CD14-positive monocyte (primary cell): ENCODE measurements at regions not wholly inside any gene's neighbourhood (a gene's known extent, or its start where the extent isn't known, plus 50 kb on each side); places are given as distances from the start of the nearest gene placed in this dataset.

Source experiments
- DNase-seq, 3 donors: peaks; one replicate each; pipeline ENCODE4 v3.0.0-alpha.2; 2011 to 2022
- H2AFZ ChIP-seq: 2 replicates; pipeline ENCODE4 v1.6.0; 2012; ENCODE audit warnings: mild to moderate bottlenecking, low read depth, low read length, inconsistent platforms; ENCODE audit not compliant: insufficient read depth, poor library complexity, severe bottlenecking
- H3K27ac ChIP-seq, 2 donors: 1 replicate in 1 of 2; 2 replicates in 1 of 2; pipeline ENCODE4 v1.5.1; 2012 to 2013; ENCODE audit warnings: low read length in 2 of 2, control low read depth in 1 of 2, inconsistent platforms in 1 of 2, low read depth in 1 of 2, mild to moderate bottlenecking in 1 of 2
- H3K27me3 ChIP-seq, 2 donors: one replicate each; pipeline versions ENCODE4 v1.6.0 to v1.6.1; 2011 to 2013; ENCODE audit warnings: low read length in 2 of 2; ENCODE audit not compliant: control insufficient read depth in 2 of 2, insufficient read depth in 2 of 2
- H3K36me3 ChIP-seq, 2 donors: replicated peaks in 1 of 2; 1 replicate in 1 of 2; 2 replicates in 1 of 2; pipeline versions ENCODE4 v1.5.1 to v1.6.1; 2012 to 2013; ENCODE audit warnings: low read length in 2 of 2, control low read depth in 1 of 2, inconsistent platforms in 1 of 2, mild to moderate bottlenecking in 1 of 2; ENCODE audit not compliant: insufficient read depth in 2 of 2, control insufficient read depth in 1 of 2
- H3K4me1 ChIP-seq, 2 donors: 1 replicate in 1 of 2; 2 replicates in 1 of 2; pipeline versions ENCODE4 v1.5.1 to v1.6.1; 2012 to 2013; ENCODE audit warnings: low read length in 2 of 2, control low read depth in 1 of 2, inconsistent platforms in 1 of 2, mild to moderate bottlenecking in 1 of 2, moderate library complexity in 1 of 2; ENCODE audit not compliant: insufficient read depth in 2 of 2, control insufficient read depth in 1 of 2
- H3K4me2 ChIP-seq: replicated peaks from 2 replicates; pipeline ENCODE3; 2012; ENCODE audit warnings: low read length, moderate library complexity, mild to moderate bottlenecking; ENCODE audit not compliant: poor library complexity, severe bottlenecking; ENCODE audit errors: extremely low read depth
- H3K4me3 ChIP-seq, 3 experiments: fragments of 200-600 bp in 1 of 3; sonication (generic) in 1 of 3; replicated peaks in 1 of 3; 1 replicate in 2 of 3; 2 replicates in 1 of 3; pipeline ENCODE4 v1.5.1; 2011 to 2013; ENCODE audit warnings: low read length in 3 of 3, mild to moderate bottlenecking in 3 of 3, control low read depth in 2 of 3, low read depth in 2 of 3, inconsistent platforms in 1 of 3, moderate library complexity in 1 of 3
- H3K79me2 ChIP-seq: 2 replicates; pipeline ENCODE4 v1.6.0; 2012; ENCODE audit warnings: mild to moderate bottlenecking, control low read depth, inconsistent platforms, low read length, moderate library complexity; ENCODE audit not compliant: insufficient read depth
- H3K9ac ChIP-seq: 2 replicates; pipeline ENCODE4 v1.6.0; 2017; ENCODE audit warnings: low read length, mild to moderate bottlenecking; ENCODE audit not compliant: insufficient read depth, poor library complexity, severe bottlenecking
- H3K9me3 ChIP-seq, 2 donors: replicated peaks in 1 of 2; 1 replicate in 1 of 2; 2 replicates in 1 of 2; pipeline versions ENCODE4 v1.5.1 to v1.6.1; 2012 to 2013; ENCODE audit warnings: low read length in 2 of 2, control low read depth in 1 of 2; ENCODE audit not compliant: control insufficient read depth in 1 of 2, insufficient read depth in 1 of 2
- H4K20me1 ChIP-seq: 2 replicates; pipeline ENCODE4 v1.6.0; 2012; ENCODE audit warnings: mild to moderate bottlenecking, low read length, control low read depth, moderate library complexity; ENCODE audit not compliant: insufficient read depth
- H3K27ac Mint-ChIP-seq, 7 donors: one replicate each; pipeline ENCODE4 v1.8.0; 2020; ENCODE audit warnings: mild to moderate bottlenecking in 7 of 7, mixed read lengths in 7 of 7, moderate library complexity in 6 of 7, inconsistent platforms in 2 of 7
- H3K27me3 Mint-ChIP-seq, 3 donors: one replicate each; pipeline ENCODE4 v1.8.0; 2021 to 2022; ENCODE audit warnings: low read depth in 3 of 3, mild to moderate bottlenecking in 3 of 3, mixed read lengths in 3 of 3, moderate library complexity in 3 of 3, inconsistent platforms in 1 of 3
- H3K36me3 Mint-ChIP-seq, 2 donors: one replicate each; pipeline ENCODE4 v1.8.0; 2020; ENCODE audit warnings: mixed read lengths in 2 of 2, inconsistent platforms in 1 of 2, mild to moderate bottlenecking in 1 of 2
- H3K4me1 Mint-ChIP-seq: one replicate; pipeline ENCODE4 v1.8.0; 2020; ENCODE audit warnings: mild to moderate bottlenecking, mixed read lengths
- H3K4me3 Mint-ChIP-seq, 2 donors: one replicate each; pipeline ENCODE4 v1.8.0; 2020; ENCODE audit warnings: mild to moderate bottlenecking in 2 of 2, mixed read lengths in 2 of 2, moderate library complexity in 1 of 2
- H3K9me3 Mint-ChIP-seq, 7 donors: one replicate each; pipeline ENCODE4 v1.8.0; 2020 to 2022; ENCODE audit warnings: mixed read lengths in 7 of 7, mild to moderate bottlenecking in 6 of 7, moderate library complexity in 6 of 7, inconsistent platforms in 2 of 7
- WGBS: methylation state at CpG from one replicate; pipeline ENCODE4 v1.1.5; 2013; ENCODE audit warnings: missing lambda C conversion rate; ENCODE audit not compliant: insufficient coverage; 5-methylcytosine and 5-hydroxymethylcytosine counted together
- intact Hi-C, 2 donors: fragments of 100-400 bp; cut with micrococcal nuclease; formaldehyde crosslinking; loops; one replicate each; pipeline versions ENCODE4 v1.15.0 to v1.15.1; 2023
- TF ChIP-seq, protein P1 (sequence below): fragments of 200-600 bp; IDR thresholded peaks from one replicate; pipeline ENCODE4 v1.8.0; 2022; ENCODE audit warnings: antibody characterized with exemption, mild to moderate bottlenecking

GRCh38 chr13:103531278-103531677 lies 465.1 kb upstream of the SLC10A2 start:
- Histone ChIP-seq H3K4me3 (no peak overlapping the region), H3K9ac (no peak overlapping the region), H3K4me1 (no peaks in the 10 kb centered on the region), H2AFZ (no peak overlapping the region), H3K27ac (no peak overlapping the region), H3K4me2 (no peak overlapping the region), H3K27me3 (no peaks in the 10 kb centered on the region), H3K79me2 (no peaks in the 10 kb centered on the region), H4K20me1 (no peaks in the 10 kb centered on the region), H3K36me3 (no peaks in the 10 kb centered on the region), H3K9me3 (no peaks in the 10 kb centered on the region)
- DNase-seq = no peak
- peaks cover 0 to 7% (median 0%) of the 10 kb centered on the region in 7 donors for H3K9me3 Mint-ChIP-seq
- peaks cover 0 to 2% (median 2%) of the 10 kb centered on the region in 3 donors for H3K27me3 Mint-ChIP-seq
- TF ChIP-seq, protein P1, sequence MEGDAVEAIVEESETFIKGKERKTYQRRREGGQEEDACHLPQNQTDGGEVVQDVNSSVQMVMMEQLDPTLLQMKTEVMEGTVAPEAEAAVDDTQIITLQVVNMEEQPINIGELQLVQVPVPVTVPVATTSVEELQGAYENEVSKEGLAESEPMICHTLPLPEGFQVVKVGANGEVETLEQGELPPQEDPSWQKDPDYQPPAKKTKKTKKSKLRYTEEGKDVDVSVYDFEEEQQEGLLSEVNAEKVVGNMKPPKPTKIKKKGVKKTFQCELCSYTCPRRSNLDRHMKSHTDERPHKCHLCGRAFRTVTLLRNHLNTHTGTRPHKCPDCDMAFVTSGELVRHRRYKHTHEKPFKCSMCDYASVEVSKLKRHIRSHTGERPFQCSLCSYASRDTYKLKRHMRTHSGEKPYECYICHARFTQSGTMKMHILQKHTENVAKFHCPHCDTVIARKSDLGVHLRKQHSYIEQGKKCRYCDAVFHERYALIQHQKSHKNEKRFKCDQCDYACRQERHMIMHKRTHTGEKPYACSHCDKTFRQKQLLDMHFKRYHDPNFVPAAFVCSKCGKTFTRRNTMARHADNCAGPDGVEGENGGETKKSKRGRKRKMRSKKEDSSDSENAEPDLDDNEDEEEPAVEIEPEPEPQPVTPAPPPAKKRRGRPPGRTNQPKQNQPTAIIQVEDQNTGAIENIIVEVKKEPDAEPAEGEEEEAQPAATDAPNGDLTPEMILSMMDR = no peak
- no peak overlapping the region for H3K4me3 Mint-ChIP-seq
- no peak overlapping the region for H3K27ac Mint-ChIP-seq
- intact Hi-C loops = no loop called here
- H3K36me3 Mint-ChIP-seq = no peaks in the 10 kb centered on the region
- H3K4me1 Mint-ChIP-seq = no peaks in the 10 kb centered on the region
- 0% methylated on average over 1 of the region's 1 CpG for WGBS

GRCh38 chr13:103528437-103528836 lies 462.2 kb upstream of the SLC10A2 start:
- intact Hi-C loops = no loop called here
- no peak overlapping the region for H3K9ac ChIP-seq
- H3K36me3 Mint-ChIP-seq = no peaks in the 10 kb centered on the region

More at GRCh38 chr13:103528437-103528836, 462.2 kb upstream of the SLC10A2 start:
- Histone ChIP-seq H3K4me1 (no peaks in the 10 kb centered on the region), H3K79me2 (no peaks in the 10 kb centered on the region), H3K27ac (no peak overlapping the region), H4K20me1 (no peaks in the 10 kb centered on the region), H3K4me2 (no peak overlapping the region), H3K4me3 (no peak overlapping the region), H2AFZ (no peak overlapping the region), H3K36me3 (no peaks in the 10 kb centered on the region), H3K9me3 (no peaks in the 10 kb centered on the region), H3K27me3 (no peaks in the 10 kb centered on the region)
- TF ChIP-seq, protein P1 = no peak
- no peak overlapping the region for H3K4me3 Mint-ChIP-seq
- no peak overlapping the region for H3K27ac Mint-ChIP-seq
- DNase-seq = no peak
- peaks cover 0 to 2% (median 2%) of the 10 kb centered on the region in 3 donors for H3K27me3 Mint-ChIP-seq
- WGBS = no CpG with 5 or more reads among the region's 2 CpGs
- H3K4me1 Mint-ChIP-seq = no peaks in the 10 kb centered on the region
- H3K9me3 Mint-ChIP-seq = peaks cover 0 to 5% (median 0%) of the 10 kb centered on the region in 7 donors
